PC-3 (cell line): ENCODE measurements at regions not wholly inside any gene's neighbourhood (a gene's known extent, or its start where the extent isn't known, plus 50 kb on each side); places are given as distances from the start of the nearest gene placed in this dataset.

ENCODE experiments used
- ATAC-seq: fragments of 200-7000 bp; cut with Tn5 transposase; 2 replicates; pipeline ENCODE4 v1.9.1; 2020; ENCODE audit warnings: mild to moderate bottlenecking, moderate library complexity
- BruUV-seq: library from RNA; stranded (reverse); fragments of 400-500 nt; replicated peaks from 2 replicates; lab custom pipeline; 2021; lab: Mats Ljungman, UMichigan
- CTCF ChIA-PET: fragments of 300-600 bp; sonication (Branson Sonifier 250); formaldehyde crosslinking; loops from one replicate; lab custom pipeline; 2022; ENCODE audit warnings: antibody characterized with exemption; lab: Charles Lee
- POLR2A ChIA-PET: fragments of 300-600 bp; sonication (Branson Sonifier 250); formaldehyde crosslinking; loops from one replicate; lab custom pipeline; 2022; ENCODE audit warnings: antibody characterized with exemption; ENCODE audit not compliant: unreplicated experiment; lab: Charles Lee
- DNase-seq: peaks from one replicate; pipeline ENCODE4 v3.0.0-alpha.2; 2015
- H2AFZ ChIP-seq: fragments of 300-600 bp; sonication (generic); 2 replicates; pipeline ENCODE4 v1.6.0; 2016; ENCODE audit warnings: antibody characterized with exemption, low read length
- H3F3A ChIP-seq: fragments of 300-600 bp; sonication (generic); one replicate; pipeline ENCODE4 v1.6.0; 2017; ENCODE audit warnings: antibody characterized with exemption, low read length, control low read depth, mild to moderate bottlenecking; ENCODE audit not compliant: unreplicated experiment
- H3K27ac ChIP-seq: fragments of 300-600 bp; sonication (generic); 2 replicates; pipeline ENCODE4 v1.5.1; 2016; ENCODE audit warnings: mild to moderate bottlenecking, low read length
- H3K27me3 ChIP-seq: fragments of 300-600 bp; sonication (generic); 2 replicates; pipeline ENCODE4 v1.6.1; 2016; ENCODE audit warnings: low read length, mixed read lengths
- H3K36me3 ChIP-seq: fragments of 300-600 bp; sonication (generic); 2 replicates; pipeline ENCODE4 v1.6.1; 2016; ENCODE audit warnings: low read depth, mixed run types, low read length, mixed read lengths
- H3K4me1 ChIP-seq: fragments of 300-600 bp; sonication (generic); 2 replicates; pipeline ENCODE4 v1.5.1; 2016; ENCODE audit warnings: low read length; ENCODE audit not compliant: insufficient read depth
- H3K4me2 ChIP-seq: fragments of 300-600 bp; sonication (generic); 2 replicates; pipeline ENCODE4 v1.6.0; 2016; ENCODE audit warnings: low read length
- H3K4me3 ChIP-seq: fragments of 300-600 bp; sonication (generic); 2 replicates; pipeline ENCODE4 v1.5.1; 2016; ENCODE audit warnings: mild to moderate bottlenecking, low read length, mixed read lengths
- H3K79me2 ChIP-seq: fragments of 300-600 bp; sonication (generic); 2 replicates; pipeline ENCODE4 v1.6.1; 2017; ENCODE audit warnings: low read length, mixed read lengths
- H3K9ac ChIP-seq: fragments of 300-600 bp; sonication (generic); 2 replicates; pipeline ENCODE4 v1.6.0; 2016; ENCODE audit warnings: mild to moderate bottlenecking, low read length
- H3K9me2 ChIP-seq: fragments of 300-600 bp; sonication (generic); replicated peaks from 2 replicates; pipeline ENCODE4 v1.6.1; 2016; ENCODE audit warnings: mixed run types, low read length, mixed read lengths
- H3K9me3 ChIP-seq: fragments of 300-600 bp; sonication (generic); 2 replicates; pipeline ENCODE4 v1.6.1; 2016; ENCODE audit warnings: low read length, mixed read lengths
- H4K20me1 ChIP-seq: fragments of 300-600 bp; sonication (generic); 2 replicates; pipeline ENCODE4 v1.6.1; 2016; ENCODE audit warnings: low read length, mixed read lengths
- CTCF ChIP-seq: fragments of 300-600 bp; sonication (generic); conservative IDR thresholded peaks from 2 replicates; pipeline ENCODE4 v1.5.1; 2017; ENCODE audit warnings: antibody characterized with exemption, low read depth, mild to moderate bottlenecking, low read length
- EZH2 ChIP-seq: fragments of 300-600 bp; sonication (generic); IDR thresholded peaks from one replicate; pipeline ENCODE4 v1.6.1; 2017; ENCODE audit warnings: antibody characterized with exemption, mild to moderate bottlenecking, low read length; ENCODE audit not compliant: unreplicated experiment
- EZH2phosphoT487 ChIP-seq: fragments of 300-600 bp; sonication (generic); IDR thresholded peaks from 2 replicates; pipeline ENCODE4 v1.6.1; 2018; ENCODE audit warnings: mild to moderate bottlenecking, antibody characterized with exemption, low read length, borderline replicate concordance
- intact Hi-C: fragments of 100-400 bp; cut with micrococcal nuclease; formaldehyde crosslinking; loops from 2 replicates; pipeline ENCODE4 v1.9.0; 2023

DNA sequence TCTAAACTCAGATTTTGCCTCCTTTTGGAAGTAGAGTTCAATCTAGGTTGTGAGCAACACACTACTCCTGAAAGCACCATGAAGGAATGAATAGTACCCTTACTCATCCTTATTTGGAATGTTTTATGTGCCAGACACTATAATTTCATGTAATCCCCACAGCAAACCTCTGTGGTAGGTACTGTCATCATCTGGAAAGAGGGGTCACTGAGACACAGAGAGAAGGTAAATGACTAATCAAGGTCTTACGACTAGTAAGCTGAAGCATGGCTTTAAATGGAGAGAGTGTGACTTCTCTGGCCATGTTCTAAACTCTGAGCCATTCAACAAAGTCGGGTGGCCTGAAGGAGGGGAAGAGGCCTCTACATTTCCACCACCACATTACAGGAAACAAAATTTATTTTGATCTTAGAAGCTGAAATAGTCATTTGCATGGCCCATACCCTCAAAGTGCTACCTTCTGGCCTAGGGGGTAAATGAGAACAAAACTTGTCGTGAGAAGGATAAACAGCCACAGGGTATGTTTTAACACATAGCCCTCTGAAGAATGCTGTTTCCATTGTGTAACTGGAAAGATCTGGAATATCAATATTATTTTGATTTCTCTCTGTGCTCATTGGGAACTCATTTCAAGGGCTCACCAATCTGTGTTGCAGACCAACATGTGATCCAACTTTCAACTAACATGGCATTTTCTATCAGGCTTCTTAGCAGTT lies 180.8 kb upstream of the RFC3 start:
- H3K27me3 ChIP-seq, result no peaks in the 10 kb centered on the region
- no peaks in the 10 kb centered on the region for H3F3A ChIP-seq
- POLR2A ChIA-PET, result no interaction called here
- intact Hi-C loops, result no loop called here
- no peak overlapping the region for H3K4me2 ChIP-seq
- H3K36me3 ChIP-seq, result no peaks in the 10 kb centered on the region
- no peaks in the 10 kb centered on the region for H3K79me2 ChIP-seq
- no peak overlapping the region for H3K4me3 ChIP-seq
- no peak for ATAC-seq
- H3K4me1 ChIP-seq, result 0 out of 2 replicates have a peak, but pooled peaks cover 4% of the 10 kb centered on the region
- CTCF ChIA-PET, result no interaction called here
- TF ChIP-seq EZH2 (no peak), CTCF (no peak), EZH2phosphoT487 (no peak)
- H3K9me3 ChIP-seq, result no peaks in the 10 kb centered on the region
- H2AFZ ChIP-seq, result no peak overlapping the region
- no peak overlapping the region for H3K27ac ChIP-seq
- no TSS peak for BruUV-seq
- H4K20me1 ChIP-seq, result no peaks in the 10 kb centered on the region
- H3K9ac ChIP-seq, result no peak overlapping the region
- H3K9me2 ChIP-seq, result no peaks in the 10 kb centered on the region
- DNase-seq, result peak; percentile 31

DNA sequence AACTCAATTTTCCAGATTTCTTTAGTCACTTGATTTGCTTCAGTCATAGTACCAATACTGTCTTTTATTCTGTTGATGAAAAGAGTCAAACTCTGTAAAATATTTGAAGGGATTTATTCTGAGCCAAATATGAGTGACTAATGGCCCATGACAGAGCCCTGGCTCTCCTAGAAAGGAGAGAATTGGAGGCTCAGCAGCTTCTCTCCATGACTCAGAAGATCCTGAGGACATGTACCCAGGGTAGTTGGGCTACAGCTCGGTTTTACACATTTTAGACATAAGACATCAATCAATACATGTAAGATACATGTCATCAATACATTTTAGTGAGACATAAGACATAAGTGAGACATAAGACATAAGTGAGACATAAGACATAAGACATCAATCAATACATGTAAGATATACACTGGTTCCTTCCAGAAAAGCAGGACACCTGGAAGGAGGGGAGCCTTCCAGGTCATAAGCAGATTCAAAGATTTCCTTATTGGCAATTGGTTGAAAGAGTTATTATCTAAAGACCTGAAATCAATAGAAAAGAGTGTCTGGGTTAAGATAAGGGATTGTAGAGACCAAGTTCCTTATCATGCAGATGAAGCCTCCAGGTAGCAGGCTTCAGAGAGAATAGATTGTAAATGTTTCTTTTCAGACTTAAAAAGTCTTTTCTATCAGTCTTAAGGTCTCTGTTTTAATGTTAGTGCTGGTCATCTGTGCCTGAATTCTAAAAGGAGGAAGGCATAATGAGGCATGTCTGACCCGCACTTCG lies 179.8 kb upstream of the RFC3 start:
- Histone ChIP-seq H3K27me3 (no peaks in the 10 kb centered on the region), H3K4me2 (no peak overlapping the region), H3K4me1 (peaks cover 13% of the 10 kb centered on the region), H3K9me3 (no peaks in the 10 kb centered on the region), H3K36me3 (no peaks in the 10 kb centered on the region), H3K9ac (no peak overlapping the region), H3K79me2 (no peaks in the 10 kb centered on the region), H3K27ac (no peak overlapping the region), H2AFZ (no peak overlapping the region), H3K4me3 (no peak overlapping the region), H3F3A (no peaks in the 10 kb centered on the region), H3K9me2 (no peaks in the 10 kb centered on the region), H4K20me1 (no peaks in the 10 kb centered on the region)
- TF ChIP-seq EZH2 (no peak), EZH2phosphoT487 (no peak), CTCF (no peak)
- no TSS peak for BruUV-seq
- DNase-seq, result peak; percentile 53
- intact Hi-C loops, result no loop called here
- POLR2A ChIA-PET, result no interaction called here
- CTCF ChIA-PET, result no interaction called here
- peak; percentile 85 for ATAC-seq

DNA sequence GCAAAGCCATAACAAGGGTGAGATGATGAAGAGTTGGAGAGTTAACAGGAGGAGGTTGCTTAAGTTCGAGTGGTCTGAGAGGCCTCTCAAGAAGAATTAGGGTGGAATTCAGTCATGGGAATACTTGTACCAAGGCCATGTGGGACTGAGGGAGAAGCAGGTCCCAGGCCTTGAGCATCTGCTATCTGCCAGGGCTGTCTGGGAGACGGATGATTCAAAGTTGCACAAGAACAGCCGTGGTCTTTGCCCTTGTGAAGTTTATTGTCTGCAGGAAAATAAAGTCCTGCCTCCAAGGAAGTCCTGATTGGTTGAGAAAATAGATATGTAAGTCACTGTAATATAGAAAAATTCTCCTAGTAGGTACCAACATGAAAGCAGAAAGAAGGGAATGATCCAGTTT lies 178.8 kb upstream of the RFC3 start:
- H3K36me3 ChIP-seq, result no peaks in the 10 kb centered on the region
- DNase-seq, result no peak
- no peak overlapping the region for H3K9ac ChIP-seq
- no peak for ATAC-seq
- no peak overlapping the region for H3K27ac ChIP-seq
- no peaks in the 10 kb centered on the region for H3K9me3 ChIP-seq
- H3F3A ChIP-seq, result no peaks in the 10 kb centered on the region
- ChIA-PET CTCF (no interaction called here), POLR2A (no interaction called here)
- BruUV-seq, result no TSS peak
- no peaks in the 10 kb centered on the region for H4K20me1 ChIP-seq
- H3K4me3 ChIP-seq, result no peak overlapping the region
- H3K79me2 ChIP-seq, result no peaks in the 10 kb centered on the region
- TF ChIP-seq EZH2 (no peak), CTCF (no peak), EZH2phosphoT487 (no peak)
- H3K9me2 ChIP-seq, result no peaks in the 10 kb centered on the region
- intact Hi-C loops, result no loop called here
- no peak overlapping the region for H3K4me2 ChIP-seq
- no peaks in the 10 kb centered on the region for H3K27me3 ChIP-seq
- H3K4me1 ChIP-seq, result peaks cover 15% of the 10 kb centered on the region
- no peak overlapping the region for H2AFZ ChIP-seq
